ENCODE measurements at regions not wholly inside any gene's neighbourhood (a gene's known extent, or its start where the extent isn't known, plus 50 kb on each side); places are given as distances from the start of the nearest gene placed in this dataset.

- TF ChIP-seq CTCF (IDR thresholded peaks at IDR 0.05; ENCODE audit: unreplicated experiment): no peak
- DNase-seq (ENCODE audit: low spot score, unreplicated experiment): no peak
- no peaks in the 10 kb centered on the region for H3K4me1 Mint-ChIP-seq (ENCODE audit: low read depth)
- H3K36me3 Mint-ChIP-seq (ENCODE audit: insufficient read depth): no peaks in the 10 kb centered on the region
- H3K4me3 Mint-ChIP-seq (ENCODE audit: low read depth): no peak overlapping the region
- no peaks in the 10 kb centered on the region for H3K27me3 Mint-ChIP-seq
- no peak overlapping the region for H3K27ac Mint-ChIP-seq
- H3K9me3 Mint-ChIP-seq (ENCODE audit: low read depth): no peaks in the 10 kb centered on the region
Measured at GRCh38 chr3:145903472-145904013, 257.4 kb downstream of the PLOD2 start.

- Mint-ChIP-seq H3K4me3 (ENCODE audit: low read depth) (no peak overlapping the region), H3K4me1 (ENCODE audit: low read depth) (no peaks in the 10 kb centered on the region), H3K36me3 (ENCODE audit: insufficient read depth) (no peaks in the 10 kb centered on the region), H3K27me3 (no peaks in the 10 kb centered on the region), H3K27ac (no peak overlapping the region), H3K9me3 (ENCODE audit: low read depth) (no peaks in the 10 kb centered on the region)
- no peak for DNase-seq (ENCODE audit: low spot score, unreplicated experiment)
- TF ChIP-seq CTCF (IDR thresholded peaks at IDR 0.05; ENCODE audit: unreplicated experiment): no peak
Measured at GRCh38 chr3:145904138-145904537, 256.8 kb downstream of the PLOD2 start.

- H3K9me3 Mint-ChIP-seq (ENCODE audit: low read depth): no peaks in the 10 kb centered on the region
- H3K4me1 Mint-ChIP-seq (ENCODE audit: low read depth): no peaks in the 10 kb centered on the region
Measured at GRCh38 chr3:145906301-145906700, 254.7 kb downstream of the PLOD2 start.

GRCh38 chr3:145906755-145907154, 254.2 kb downstream of the PLOD2 start:
- DNase-seq (ENCODE audit: low spot score, unreplicated experiment): no peak
- Mint-ChIP-seq H3K9me3 (ENCODE audit: low read depth) (no peaks in the 10 kb centered on the region), H3K27me3 (no peaks in the 10 kb centered on the region), H3K4me1 (ENCODE audit: low read depth) (no peaks in the 10 kb centered on the region), H3K27ac (no peak overlapping the region), H3K4me3 (ENCODE audit: low read depth) (no peak overlapping the region), H3K36me3 (ENCODE audit: insufficient read depth) (no peaks in the 10 kb centered on the region)
- no peak for TF ChIP-seq CTCF (IDR thresholded peaks at IDR 0.05; ENCODE audit: unreplicated experiment)

More at GRCh38 chr3:145906301-145906700, 254.7 kb downstream of the PLOD2 start:
- no peak for DNase-seq (ENCODE audit: low spot score, unreplicated experiment)
- no peak for TF ChIP-seq CTCF (IDR thresholded peaks at IDR 0.05; ENCODE audit: unreplicated experiment)
- Mint-ChIP-seq H3K27me3 (no peaks in the 10 kb centered on the region), H3K36me3 (ENCODE audit: insufficient read depth) (no peaks in the 10 kb centered on the region), H3K4me3 (ENCODE audit: low read depth) (no peak overlapping the region), H3K27ac (no peak overlapping the region)

GRCh38 chr3:145911016-145911415, 250.0 kb downstream of the PLOD2 start:
- H3K4me3 Mint-ChIP-seq (ENCODE audit: low read depth): no peak overlapping the region
- no peaks in the 10 kb centered on the region for H3K4me1 Mint-ChIP-seq (ENCODE audit: low read depth)
- H3K9me3 Mint-ChIP-seq (ENCODE audit: low read depth): no peaks in the 10 kb centered on the region
- H3K27ac Mint-ChIP-seq: no peak overlapping the region
- H3K36me3 Mint-ChIP-seq (ENCODE audit: insufficient read depth): no peaks in the 10 kb centered on the region
- TF ChIP-seq CTCF (IDR thresholded peaks at IDR 0.05; ENCODE audit: unreplicated experiment): no peak
- no peaks in the 10 kb centered on the region for H3K27me3 Mint-ChIP-seq
- no peak for DNase-seq (ENCODE audit: low spot score, unreplicated experiment)

Measured in progenitor cell of endocrine pancreas (in vitro differentiated cells).